ENCODE measurements at regions not wholly inside any gene's neighbourhood (a gene's known extent, or its start where the extent isn't known, plus 50 kb on each side); places are given as distances from the start of the nearest gene placed in this dataset.

DNA sequence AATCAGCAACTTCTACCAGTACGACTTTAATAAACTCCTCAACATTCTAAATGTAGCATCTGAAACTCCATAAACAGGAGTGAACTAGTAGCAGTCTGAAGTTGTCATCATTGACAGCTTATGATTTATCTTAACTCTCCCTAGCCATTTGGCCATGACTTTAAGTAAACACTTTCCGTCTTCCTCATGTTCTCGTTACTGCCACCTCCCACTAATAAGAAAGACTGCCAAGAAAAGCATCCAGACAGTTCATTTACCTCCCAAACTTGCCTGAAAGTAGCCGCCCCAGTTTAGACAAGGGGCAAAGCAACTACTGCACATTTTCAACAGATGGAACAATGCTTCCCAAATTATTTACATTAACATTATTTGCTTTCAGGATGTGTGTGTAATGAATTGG lies 287.5 kb downstream of the OSR1 start:
- WGBS: 86% methylated on average over 4 of the region's 4 CpGs
- DNase-seq (ENCODE audit: low spot score): no peak

DNA sequence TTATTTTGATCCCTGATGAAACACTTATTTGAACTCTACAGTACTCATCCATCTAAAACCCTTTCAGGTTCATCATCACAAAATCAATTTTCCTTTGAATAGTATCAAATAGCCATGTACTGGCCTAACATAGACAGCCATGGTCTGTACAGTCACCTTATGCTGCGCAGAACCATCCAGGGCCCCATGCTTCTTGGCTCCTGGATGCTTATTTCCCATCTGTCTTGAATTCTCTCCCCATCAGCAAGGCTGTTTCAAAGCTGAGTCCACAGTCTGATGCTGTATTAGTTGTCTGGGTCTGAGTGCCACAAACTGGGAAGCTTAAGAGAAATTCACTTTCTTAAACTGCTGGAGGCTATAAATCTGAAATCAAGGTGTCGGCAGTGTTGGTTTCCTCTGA lies 290.2 kb downstream of the OSR1 start:
- H3K27me3 ChIP-seq (ENCODE audit: control insufficient read depth in 4 of 4, insufficient read depth in 4 of 4, low read length in 3 of 4): no peaks in the 10 kb centered on the region
- H3K4me3 ChIP-seq (ENCODE audit: low read depth in 1 of 3, low read length in 3 of 3): no peak overlapping the region
- H3K4me1 ChIP-seq (ENCODE audit: control insufficient read depth in 4 of 4, insufficient read depth in 4 of 4, low read length in 3 of 4): no peaks in the 10 kb centered on the region
- DNase-seq (ENCODE audit: low spot score): no peak
- H3K36me3 ChIP-seq (ENCODE audit: control insufficient read depth in 4 of 4, insufficient read depth in 3 of 4, low read depth in 1 of 4, low read length in 3 of 4): no peaks in the 10 kb centered on the region
- no peak overlapping the region for H3K9ac ChIP-seq (ENCODE audit: low read depth in 1 of 2, low read length in 2 of 2)
- no peak overlapping the region for H3K27ac ChIP-seq (ENCODE audit: low read depth in 1 of 2, low read length in 2 of 2)
- 92% methylated on average over 2 of the region's 2 CpGs for WGBS
- no peaks in the 10 kb centered on the region for H3K9me3 ChIP-seq (ENCODE audit: control insufficient read depth in 4 of 4, low read length in 3 of 4)
- TF ChIP-seq, protein P1, sequence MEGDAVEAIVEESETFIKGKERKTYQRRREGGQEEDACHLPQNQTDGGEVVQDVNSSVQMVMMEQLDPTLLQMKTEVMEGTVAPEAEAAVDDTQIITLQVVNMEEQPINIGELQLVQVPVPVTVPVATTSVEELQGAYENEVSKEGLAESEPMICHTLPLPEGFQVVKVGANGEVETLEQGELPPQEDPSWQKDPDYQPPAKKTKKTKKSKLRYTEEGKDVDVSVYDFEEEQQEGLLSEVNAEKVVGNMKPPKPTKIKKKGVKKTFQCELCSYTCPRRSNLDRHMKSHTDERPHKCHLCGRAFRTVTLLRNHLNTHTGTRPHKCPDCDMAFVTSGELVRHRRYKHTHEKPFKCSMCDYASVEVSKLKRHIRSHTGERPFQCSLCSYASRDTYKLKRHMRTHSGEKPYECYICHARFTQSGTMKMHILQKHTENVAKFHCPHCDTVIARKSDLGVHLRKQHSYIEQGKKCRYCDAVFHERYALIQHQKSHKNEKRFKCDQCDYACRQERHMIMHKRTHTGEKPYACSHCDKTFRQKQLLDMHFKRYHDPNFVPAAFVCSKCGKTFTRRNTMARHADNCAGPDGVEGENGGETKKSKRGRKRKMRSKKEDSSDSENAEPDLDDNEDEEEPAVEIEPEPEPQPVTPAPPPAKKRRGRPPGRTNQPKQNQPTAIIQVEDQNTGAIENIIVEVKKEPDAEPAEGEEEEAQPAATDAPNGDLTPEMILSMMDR (IDR thresholded peaks at IDR 0.05; ENCODE audit: low read depth, low read length, missing input control): no peak
- TF ChIP-seq JUND (IDR thresholded peaks at IDR 0.05): no peak
- TF ChIP-seq NR2F2 (IDR thresholded peaks at IDR 0.05): no peak
- TF ChIP-seq, protein P2, sequence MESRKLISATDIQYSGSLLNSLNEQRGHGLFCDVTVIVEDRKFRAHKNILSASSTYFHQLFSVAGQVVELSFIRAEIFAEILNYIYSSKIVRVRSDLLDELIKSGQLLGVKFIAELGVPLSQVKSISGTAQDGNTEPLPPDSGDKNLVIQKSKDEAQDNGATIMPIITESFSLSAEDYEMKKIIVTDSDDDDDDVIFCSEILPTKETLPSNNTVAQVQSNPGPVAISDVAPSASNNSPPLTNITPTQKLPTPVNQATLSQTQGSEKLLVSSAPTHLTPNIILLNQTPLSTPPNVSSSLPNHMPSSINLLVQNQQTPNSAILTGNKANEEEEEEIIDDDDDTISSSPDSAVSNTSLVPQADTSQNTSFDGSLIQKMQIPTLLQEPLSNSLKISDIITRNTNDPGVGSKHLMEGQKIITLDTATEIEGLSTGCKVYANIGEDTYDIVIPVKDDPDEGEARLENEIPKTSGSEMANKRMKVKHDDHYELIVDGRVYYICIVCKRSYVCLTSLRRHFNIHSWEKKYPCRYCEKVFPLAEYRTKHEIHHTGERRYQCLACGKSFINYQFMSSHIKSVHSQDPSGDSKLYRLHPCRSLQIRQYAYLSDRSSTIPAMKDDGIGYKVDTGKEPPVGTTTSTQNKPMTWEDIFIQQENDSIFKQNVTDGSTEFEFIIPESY (IDR thresholded peaks at IDR 0.05): no peak
- TF ChIP-seq RXRA (IDR thresholded peaks at IDR 0.05): no peak
- TF ChIP-seq GABPA (IDR thresholded peaks at IDR 0.05 in 1 of 2, conservative IDR thresholded peaks at IDR 0.05 in 1 of 2): no peak
- TF ChIP-seq TAF1 (conservative IDR thresholded peaks at IDR 0.05): no peak
- no peak for TF ChIP-seq YY1 (IDR thresholded peaks at IDR 0.05)
- TF ChIP-seq HNF4G (IDR thresholded peaks at IDR 0.05): no peak

More for the DNA sequence above, 287.5 kb downstream of the OSR1 start:
- no peaks in the 10 kb centered on the region for H3K27me3 ChIP-seq (ENCODE audit: control insufficient read depth in 4 of 4, insufficient read depth in 4 of 4, low read length in 3 of 4)
- no peak overlapping the region for H3K27ac ChIP-seq (ENCODE audit: low read depth in 1 of 2, low read length in 2 of 2)
- H3K9me3 ChIP-seq (ENCODE audit: control insufficient read depth in 4 of 4, low read length in 3 of 4): no peaks in the 10 kb centered on the region
- H3K9ac ChIP-seq (ENCODE audit: low read depth in 1 of 2, low read length in 2 of 2): no peak overlapping the region
- TF ChIP-seq TAF1 (conservative IDR thresholded peaks at IDR 0.05) (no peak), RAD21 (IDR thresholded peaks at IDR 0.05) (no peak), JUND (IDR thresholded peaks at IDR 0.05) (no peak), FOXA2 (IDR thresholded peaks at IDR 0.05) (no peak), RXRA (IDR thresholded peaks at IDR 0.05) (no peak), NR2F2 (IDR thresholded peaks at IDR 0.05) (no peak), SP1 (IDR thresholded peaks at IDR 0.05) (no peak), FOXA1 (IDR thresholded peaks at IDR 0.05) (no peak), HNF4G (IDR thresholded peaks at IDR 0.05) (no peak), YY1 (IDR thresholded peaks at IDR 0.05) (no peak), GABPA (IDR thresholded peaks at IDR 0.05 in 1 of 2, conservative IDR thresholded peaks at IDR 0.05 in 1 of 2) (no peak), HNF4A (conservative IDR thresholded peaks at IDR 0.05) (no peak)
- TF ChIP-seq, protein P1 (IDR thresholded peaks at IDR 0.05; ENCODE audit: low read depth, low read length, missing input control): no peak
- TF ChIP-seq, protein P2 (IDR thresholded peaks at IDR 0.05): no peak
- TF ChIP-seq, protein P3, sequence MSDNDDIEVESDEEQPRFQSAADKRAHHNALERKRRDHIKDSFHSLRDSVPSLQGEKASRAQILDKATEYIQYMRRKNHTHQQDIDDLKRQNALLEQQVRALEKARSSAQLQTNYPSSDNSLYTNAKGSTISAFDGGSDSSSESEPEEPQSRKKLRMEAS (IDR thresholded peaks at IDR 0.05): no peak
- TF ChIP-seq, protein P4, sequence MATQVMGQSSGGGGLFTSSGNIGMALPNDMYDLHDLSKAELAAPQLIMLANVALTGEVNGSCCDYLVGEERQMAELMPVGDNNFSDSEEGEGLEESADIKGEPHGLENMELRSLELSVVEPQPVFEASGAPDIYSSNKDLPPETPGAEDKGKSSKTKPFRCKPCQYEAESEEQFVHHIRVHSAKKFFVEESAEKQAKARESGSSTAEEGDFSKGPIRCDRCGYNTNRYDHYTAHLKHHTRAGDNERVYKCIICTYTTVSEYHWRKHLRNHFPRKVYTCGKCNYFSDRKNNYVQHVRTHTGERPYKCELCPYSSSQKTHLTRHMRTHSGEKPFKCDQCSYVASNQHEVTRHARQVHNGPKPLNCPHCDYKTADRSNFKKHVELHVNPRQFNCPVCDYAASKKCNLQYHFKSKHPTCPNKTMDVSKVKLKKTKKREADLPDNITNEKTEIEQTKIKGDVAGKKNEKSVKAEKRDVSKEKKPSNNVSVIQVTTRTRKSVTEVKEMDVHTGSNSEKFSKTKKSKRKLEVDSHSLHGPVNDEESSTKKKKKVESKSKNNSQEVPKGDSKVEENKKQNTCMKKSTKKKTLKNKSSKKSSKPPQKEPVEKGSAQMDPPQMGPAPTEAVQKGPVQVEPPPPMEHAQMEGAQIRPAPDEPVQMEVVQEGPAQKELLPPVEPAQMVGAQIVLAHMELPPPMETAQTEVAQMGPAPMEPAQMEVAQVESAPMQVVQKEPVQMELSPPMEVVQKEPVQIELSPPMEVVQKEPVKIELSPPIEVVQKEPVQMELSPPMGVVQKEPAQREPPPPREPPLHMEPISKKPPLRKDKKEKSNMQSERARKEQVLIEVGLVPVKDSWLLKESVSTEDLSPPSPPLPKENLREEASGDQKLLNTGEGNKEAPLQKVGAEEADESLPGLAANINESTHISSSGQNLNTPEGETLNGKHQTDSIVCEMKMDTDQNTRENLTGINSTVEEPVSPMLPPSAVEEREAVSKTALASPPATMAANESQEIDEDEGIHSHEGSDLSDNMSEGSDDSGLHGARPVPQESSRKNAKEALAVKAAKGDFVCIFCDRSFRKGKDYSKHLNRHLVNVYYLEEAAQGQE (IDR thresholded peaks at IDR 0.05): no peak
- TF ChIP-seq, protein P5, sequence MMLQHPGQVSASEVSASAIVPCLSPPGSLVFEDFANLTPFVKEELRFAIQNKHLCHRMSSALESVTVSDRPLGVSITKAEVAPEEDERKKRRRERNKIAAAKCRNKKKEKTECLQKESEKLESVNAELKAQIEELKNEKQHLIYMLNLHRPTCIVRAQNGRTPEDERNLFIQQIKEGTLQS (IDR thresholded peaks at IDR 0.05): no peak
- H3K4me1 ChIP-seq (ENCODE audit: control insufficient read depth in 4 of 4, insufficient read depth in 4 of 4, low read length in 3 of 4): no peaks in the 10 kb centered on the region
- H3K4me3 ChIP-seq (ENCODE audit: low read depth in 1 of 3, low read length in 3 of 3): no peak overlapping the region
- H3K36me3 ChIP-seq (ENCODE audit: control insufficient read depth in 4 of 4, insufficient read depth in 3 of 4, low read depth in 1 of 4, low read length in 3 of 4): no peaks in the 10 kb centered on the region

All from liver (tissue), 8 donors.